HepG2 (cell line): ENCODE measurements at regions not wholly inside any gene's neighbourhood (a gene's known extent, or its start where the extent isn't known, plus 50 kb on each side); places are given as distances from the start of the nearest gene placed in this dataset.

Experiments
- GZF1 ChIP-seq: sonication (generic); formaldehyde crosslinking; IDR thresholded peaks from 2 replicates; pipeline ENCODE4 v1.5.1; 2020; ENCODE audit warnings: mild to moderate bottlenecking, missing genetic modification reagents
- NAIF1 ChIP-seq: sonication (generic); formaldehyde crosslinking; IDR thresholded peaks from 2 replicates; pipeline ENCODE4 v1.5.0; 2020; ENCODE audit warnings: mild to moderate bottlenecking, missing genetic modification reagents, borderline replicate concordance
- REXO4 ChIP-seq: sonication (generic); formaldehyde crosslinking; IDR thresholded peaks from 2 replicates; pipeline ENCODE4 v1.8.0; 2022; ENCODE audit warnings: missing genetic modification reagents, mild to moderate bottlenecking, borderline replicate concordance
- ZFP62 ChIP-seq: sonication (generic); formaldehyde crosslinking; IDR thresholded peaks from 2 replicates; pipeline ENCODE4 v1.4.0; 2020; ENCODE audit warnings: missing genetic modification reagents
- ZSCAN21 ChIP-seq: sonication (generic); formaldehyde crosslinking; IDR thresholded peaks from 2 replicates; pipeline ENCODE4 v1.8.0; 2022; ENCODE audit warnings: mild to moderate bottlenecking, missing genetic modification reagents, moderate library complexity, borderline replicate concordance
- ZSCAN29 ChIP-seq: sonication (generic); formaldehyde crosslinking; conservative IDR thresholded peaks from 2 replicates; pipeline ENCODE4 v1.4.0; 2020; ENCODE audit warnings: mild to moderate bottlenecking, missing genetic modification reagents
- TF ChIP-seq, protein P1 (sequence below): sonication (generic); formaldehyde crosslinking; IDR thresholded peaks from one replicate; pipeline ENCODE4 v1.5.1; 2020; ENCODE audit warnings: mild to moderate bottlenecking, missing genetic modification reagents; ENCODE audit errors: not compliant biosample characterization

DNA sequence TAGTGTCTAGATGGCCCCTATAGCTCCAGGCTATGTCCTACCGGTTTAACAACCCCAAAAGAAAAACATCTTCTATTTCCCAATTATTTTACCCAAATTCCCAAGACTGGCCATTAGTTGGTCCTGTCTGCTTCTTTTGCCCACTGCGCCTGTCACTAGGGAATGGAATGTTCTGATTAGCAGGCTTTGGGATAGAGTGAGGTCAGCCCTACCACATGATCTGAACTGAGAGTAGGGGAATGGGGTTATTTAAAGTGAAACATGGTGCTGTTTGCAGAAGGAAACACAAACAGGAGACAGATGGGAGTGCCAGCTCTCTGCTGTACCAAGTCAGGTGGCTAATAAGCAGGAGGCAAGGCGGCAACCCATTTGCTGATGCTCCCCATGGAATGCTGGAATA, 635.6 kb upstream of the CFAP20DC start (continued):
- TF ChIP-seq, protein P1, sequence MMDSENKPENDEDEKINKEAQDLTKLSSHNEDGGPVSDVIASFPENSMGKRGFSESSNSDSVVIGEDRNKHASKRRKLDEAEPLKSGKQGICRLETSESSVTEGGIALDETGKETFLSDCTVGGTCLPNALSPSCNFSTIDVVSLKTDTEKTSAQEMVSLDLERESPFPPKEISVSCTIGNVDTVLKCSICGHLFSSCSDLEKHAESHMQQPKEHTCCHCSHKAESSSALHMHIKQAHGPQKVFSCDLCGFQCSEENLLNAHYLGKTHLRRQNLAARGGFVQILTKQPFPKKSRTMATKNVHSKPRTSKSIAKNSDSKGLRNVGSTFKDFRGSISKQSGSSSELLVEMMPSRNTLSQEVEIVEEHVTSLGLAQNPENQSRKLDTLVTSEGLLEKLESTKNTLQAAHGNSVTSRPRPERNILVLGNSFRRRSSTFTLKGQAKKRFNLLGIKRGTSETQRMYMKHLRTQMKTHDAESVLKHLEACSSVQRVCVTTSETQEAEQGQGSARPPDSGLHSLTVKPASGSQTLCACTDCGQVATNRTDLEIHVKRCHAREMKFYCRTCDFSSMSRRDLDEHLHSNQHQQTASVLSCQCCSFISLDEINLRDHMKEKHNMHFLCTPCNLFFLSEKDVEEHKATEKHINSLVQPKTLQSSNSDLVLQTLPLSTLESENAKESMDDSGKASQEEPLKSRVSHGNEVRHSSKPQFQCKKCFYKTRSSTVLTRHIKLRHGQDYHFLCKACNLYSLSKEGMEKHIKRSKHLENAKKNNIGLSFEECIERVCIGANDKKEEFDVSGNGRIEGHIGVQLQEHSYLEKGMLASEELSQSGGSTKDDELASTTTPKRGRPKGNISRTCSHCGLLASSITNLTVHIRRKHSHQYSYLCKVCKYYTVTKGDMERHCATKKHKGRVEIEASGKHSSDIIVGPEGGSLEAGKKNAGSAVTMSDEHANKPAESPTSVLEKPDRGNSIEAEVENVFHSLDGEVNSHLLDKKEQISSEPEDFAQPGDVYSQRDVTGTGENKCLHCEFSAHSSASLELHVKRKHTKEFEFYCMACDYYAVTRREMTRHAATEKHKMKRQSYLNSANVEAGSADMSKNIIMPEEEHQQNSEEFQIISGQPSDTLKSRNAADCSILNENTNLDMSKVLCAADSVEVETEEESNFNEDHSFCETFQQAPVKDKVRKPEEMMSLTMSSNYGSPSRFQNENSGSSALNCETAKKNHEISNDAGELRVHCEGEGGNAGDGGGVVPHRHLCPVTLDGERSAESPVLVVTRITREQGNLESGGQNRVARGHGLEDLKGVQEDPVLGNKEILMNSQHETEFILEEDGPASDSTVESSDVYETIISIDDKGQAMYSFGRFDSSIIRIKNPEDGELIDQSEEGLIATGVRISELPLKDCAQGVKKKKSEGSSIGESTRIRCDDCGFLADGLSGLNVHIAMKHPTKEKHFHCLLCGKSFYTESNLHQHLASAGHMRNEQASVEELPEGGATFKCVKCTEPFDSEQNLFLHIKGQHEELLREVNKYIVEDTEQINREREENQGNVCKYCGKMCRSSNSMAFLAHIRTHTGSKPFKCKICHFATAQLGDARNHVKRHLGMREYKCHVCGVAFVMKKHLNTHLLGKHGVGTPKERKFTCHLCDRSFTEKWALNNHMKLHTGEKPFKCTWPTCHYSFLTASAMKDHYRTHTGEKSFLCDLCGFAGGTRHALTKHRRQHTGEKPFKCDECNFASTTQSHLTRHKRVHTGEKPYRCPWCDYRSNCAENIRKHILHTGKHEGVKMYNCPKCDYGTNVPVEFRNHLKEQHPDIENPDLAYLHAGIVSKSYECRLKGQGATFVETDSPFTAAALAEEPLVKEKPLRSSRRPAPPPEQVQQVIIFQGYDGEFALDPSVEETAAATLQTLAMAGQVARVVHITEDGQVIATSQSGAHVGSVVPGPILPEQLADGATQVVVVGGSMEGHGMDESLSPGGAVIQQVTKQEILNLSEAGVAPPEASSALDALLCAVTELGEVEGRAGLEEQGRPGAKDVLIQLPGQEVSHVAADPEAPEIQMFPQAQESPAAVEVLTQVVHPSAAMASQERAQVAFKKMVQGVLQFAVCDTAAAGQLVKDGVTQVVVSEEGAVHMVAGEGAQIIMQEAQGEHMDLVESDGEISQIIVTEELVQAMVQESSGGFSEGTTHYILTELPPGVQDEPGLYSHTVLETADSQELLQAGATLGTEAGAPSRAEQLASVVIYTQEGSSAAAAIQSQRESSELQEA (CRISPR knock-in tag), result no peak
- TF ChIP-seq GZF1 (CRISPR knock-in tag) (no peak), ZSCAN29 (CRISPR knock-in tag) (no peak), ZSCAN21 (no peak), ZFP62 (CRISPR knock-in tag) (no peak), NAIF1 (CRISPR knock-in tag) (no peak), REXO4 (CRISPR knock-in tag) (no peak)
